Calu3 (cell line): ENCODE measurements at regions not wholly inside any gene's neighbourhood (a gene's known extent, or its start where the extent isn't known, plus 50 kb on each side); places are given as distances from the start of the nearest gene placed in this dataset.

Experiments
- BruUV-seq: library from RNA; stranded (reverse); fragments of 400-500 nt; replicated peaks from 2 replicates; lab custom pipeline; 2021; lab: Mats Ljungman, UMichigan
- CTCF ChIA-PET: fragments of 300-600 bp; sonication (Branson Sonifier 250); formaldehyde crosslinking; loops from one replicate; lab custom pipeline; 2022; ENCODE audit warnings: antibody characterized with exemption; lab: Charles Lee
- DNase-seq: peaks from one replicate; pipeline ENCODE4 v3.0.0; 2022
- H3K27ac Mint-ChIP-seq: one replicate; pipeline ENCODE4 v1.8.0; 2022; ENCODE audit warnings: mixed read lengths; ENCODE audit not compliant: unreplicated experiment
- H3K27me3 Mint-ChIP-seq: one replicate; pipeline ENCODE4 v1.8.0; 2022; ENCODE audit warnings: mixed read lengths; ENCODE audit not compliant: unreplicated experiment
- H3K36me3 Mint-ChIP-seq: one replicate; pipeline ENCODE4 v1.8.0; 2022; ENCODE audit warnings: mild to moderate bottlenecking, moderate library complexity, mixed read lengths; ENCODE audit not compliant: insufficient read depth, unreplicated experiment
- H3K4me1 Mint-ChIP-seq: one replicate; pipeline ENCODE4 v1.8.0; 2022; ENCODE audit warnings: mild to moderate bottlenecking, low read depth, mixed read lengths; ENCODE audit not compliant: unreplicated experiment
- H3K4me3 Mint-ChIP-seq: one replicate; pipeline ENCODE4 v1.8.0; 2022; ENCODE audit warnings: mild to moderate bottlenecking, low read depth, moderate library complexity, mixed read lengths; ENCODE audit not compliant: unreplicated experiment
- H3K9me3 Mint-ChIP-seq: one replicate; pipeline ENCODE4 v1.8.0; 2022; ENCODE audit warnings: low read depth, mixed read lengths; ENCODE audit not compliant: unreplicated experiment
- CTCF ChIP-seq: fragments of 200-600 bp; IDR thresholded peaks from one replicate; pipeline ENCODE4 v1.8.0; 2022; ENCODE audit warnings: antibody characterized with exemption; ENCODE audit not compliant: unreplicated experiment
- intact Hi-C: fragments of 100-400 bp; cut with micrococcal nuclease; formaldehyde crosslinking; loops from one replicate; pipeline ENCODE4 v1.10.0; 2022; ENCODE audit not compliant: unreplicated experiment

- no TSS peak for BruUV-seq
- H3K27ac Mint-ChIP-seq = no peak overlapping the region
- no peak overlapping the region for H3K4me3 Mint-ChIP-seq
- peaks cover 16% of the 10 kb centered on the region for H3K9me3 Mint-ChIP-seq
- CTCF ChIA-PET = no interaction called here
- H3K36me3 Mint-ChIP-seq = no peaks in the 10 kb centered on the region
- intact Hi-C loops = no loop called here
- DNase-seq = no peak
- H3K27me3 Mint-ChIP-seq = no peaks in the 10 kb centered on the region
- TF ChIP-seq CTCF = no peak
- no peaks in the 10 kb centered on the region for H3K4me1 Mint-ChIP-seq
These were observed 969.7 kb downstream of the DSC3 start for GRCh38 chr18:30072609-30073385.

GRCh38 chr18:30066288-30066687, 976.3 kb downstream of the DSC3 start:
- Mint-ChIP-seq H3K4me3 (no peak overlapping the region), H3K9me3 (peaks cover 2% of the 10 kb centered on the region), H3K27ac (no peak overlapping the region), H3K27me3 (no peaks in the 10 kb centered on the region), H3K4me1 (no peaks in the 10 kb centered on the region), H3K36me3 (no peaks in the 10 kb centered on the region)
- DNase-seq = no peak
- no TSS peak for BruUV-seq
- CTCF ChIA-PET = no interaction called here
- intact Hi-C loops = loop anchor here (10.0 kb wide), 1 partner anchor 59 kb away; no protein-coding TSS in a partner anchor
- no peak for TF ChIP-seq CTCF

GRCh38 chr18:30057398-30057797, 985.1 kb downstream of the DSC3 start:
- no peak for DNase-seq
- intact Hi-C loops = no loop called here
- Mint-ChIP-seq H3K27me3 (no peaks in the 10 kb centered on the region), H3K27ac (no peak overlapping the region), H3K36me3 (no peaks in the 10 kb centered on the region), H3K4me3 (no peak overlapping the region), H3K4me1 (no peaks in the 10 kb centered on the region), H3K9me3 (no peaks in the 10 kb centered on the region)
- no peak for TF ChIP-seq CTCF
- CTCF ChIA-PET = interaction anchor here (0.7 kb wide), 1 partner anchor 40 kb away, joined by 3 read pairs; no protein-coding TSS in a partner anchor
- BruUV-seq = no TSS peak

- H3K4me3 Mint-ChIP-seq = no peak overlapping the region
- no peaks in the 10 kb centered on the region for H3K4me1 Mint-ChIP-seq
- no peak overlapping the region for H3K27ac Mint-ChIP-seq
- intact Hi-C loops = no loop called here
- BruUV-seq = no TSS peak
- H3K27me3 Mint-ChIP-seq = no peaks in the 10 kb centered on the region
- CTCF ChIA-PET = no interaction called here
- H3K36me3 Mint-ChIP-seq = no peaks in the 10 kb centered on the region
- H3K9me3 Mint-ChIP-seq = no peaks in the 10 kb centered on the region
- no peak for TF ChIP-seq CTCF
- DNase-seq = no peak
These were observed 986.0 kb downstream of the DSC3 start for GRCh38 chr18:30056528-30056927.
